ENCODE measurements at regions not wholly inside any gene's neighbourhood (a gene's known extent, or its start where the extent isn't known, plus 50 kb on each side); places are given as distances from the start of the nearest gene placed in this dataset.
"Not testable (repeated sequence)": the region's sequence is repeated elsewhere in the genome, so short reads cannot be mapped to it uniquely, and the experiment has no call there.

DNA sequence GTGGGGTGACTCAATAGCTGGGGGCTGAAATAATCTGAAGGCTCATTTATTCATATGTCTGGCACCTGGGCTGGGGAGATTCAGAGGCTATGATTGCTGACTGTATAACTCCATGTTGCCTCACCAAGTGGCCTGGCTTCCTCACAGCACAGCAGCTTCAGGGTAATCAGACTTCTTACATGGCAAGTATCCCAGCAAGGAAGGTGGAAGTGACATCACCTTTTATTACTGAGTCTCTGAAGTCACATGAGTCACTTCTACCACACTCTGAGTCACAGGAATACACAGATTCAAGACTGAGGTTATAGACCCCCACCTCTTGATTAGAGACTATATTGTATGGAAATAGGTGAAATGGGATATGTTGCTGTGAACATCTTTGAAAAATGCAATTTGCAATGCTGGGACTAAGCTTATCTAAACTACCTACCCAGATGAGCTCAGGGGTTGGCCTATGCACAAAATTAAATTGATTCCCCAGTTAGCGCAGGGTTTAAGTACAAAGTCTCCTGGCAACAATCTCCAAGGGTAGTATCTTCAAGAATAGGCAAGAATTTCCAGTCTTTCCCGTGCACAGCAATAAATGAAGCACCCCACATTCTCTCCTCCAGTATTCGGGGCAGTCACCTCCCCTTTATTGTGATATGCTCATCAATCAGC is 553.1 kb downstream of the LRRC70 start:
- DNase-seq (ENCODE audit: low read depth, low spot score), result peak; percentile 69
- H3K27ac ChIP-seq, result peak overlapping the region; percentile 32

DNA sequence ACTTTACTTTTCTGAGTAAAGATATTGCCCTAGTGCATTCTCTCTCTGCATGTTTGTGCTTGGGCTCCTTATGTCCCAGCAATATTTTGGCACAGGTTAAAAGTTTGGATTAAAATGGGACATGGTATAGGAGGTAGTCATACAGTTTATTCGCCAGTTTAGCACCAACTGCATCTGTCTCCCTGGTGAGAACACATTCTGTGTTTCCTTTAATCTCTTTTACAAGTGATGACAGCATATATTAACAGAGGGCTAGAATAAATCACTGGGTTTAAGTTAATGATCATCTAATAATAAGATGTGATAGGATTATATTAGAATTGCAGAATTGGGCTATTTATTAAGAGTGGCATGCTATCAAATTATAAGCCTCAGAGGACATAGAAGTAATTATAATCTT is 550.1 kb downstream of the LRRC70 start:
- no peak overlapping the region for H3K27ac ChIP-seq
- no peak for DNase-seq (ENCODE audit: low read depth, low spot score)

DNA sequence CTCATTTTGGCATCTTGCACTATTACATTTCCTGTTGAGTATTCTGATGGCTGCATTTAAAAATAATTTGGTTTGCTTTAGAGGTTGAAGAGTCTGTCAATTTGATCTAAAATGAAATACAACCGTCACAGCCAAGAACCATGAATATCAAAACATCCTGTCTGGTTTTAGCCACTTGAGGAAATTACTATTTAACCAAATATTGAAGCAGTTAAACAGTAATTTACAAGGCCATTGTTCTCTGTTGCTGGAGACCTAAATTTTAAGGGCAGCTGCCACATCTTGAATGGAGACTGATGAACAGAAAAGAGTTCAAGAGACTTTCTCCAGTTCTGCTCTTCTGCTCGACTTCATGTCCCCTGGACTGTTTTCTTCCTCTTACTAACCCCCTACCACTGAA is 549.4 kb downstream of the LRRC70 start:
- DNase-seq (ENCODE audit: low read depth, low spot score), result no peak
- H3K27ac ChIP-seq, result no peak overlapping the region

DNA sequence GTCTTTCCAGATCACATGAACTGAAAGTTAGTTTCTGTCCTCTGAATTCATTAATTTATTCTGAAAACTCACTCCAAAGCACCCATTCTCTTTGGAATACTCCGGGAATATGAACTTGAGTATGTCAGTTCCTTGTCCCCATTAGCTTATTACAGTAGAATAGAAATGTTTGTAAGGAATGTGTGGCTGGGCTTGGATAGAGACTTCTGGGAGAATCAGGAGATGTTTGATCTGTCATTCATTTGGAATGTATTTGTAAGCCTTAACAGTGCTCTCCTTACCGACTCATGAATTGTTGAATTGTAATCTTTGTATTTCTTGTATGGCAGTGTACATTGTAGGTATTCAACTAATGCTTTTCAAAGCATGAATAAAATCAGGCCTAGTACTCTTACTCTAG is 548.4 kb downstream of the LRRC70 start:
- H3K27ac ChIP-seq, result peak overlapping the region; percentile 45
- DNase-seq (ENCODE audit: low read depth, low spot score), result peak; percentile 10

DNA sequence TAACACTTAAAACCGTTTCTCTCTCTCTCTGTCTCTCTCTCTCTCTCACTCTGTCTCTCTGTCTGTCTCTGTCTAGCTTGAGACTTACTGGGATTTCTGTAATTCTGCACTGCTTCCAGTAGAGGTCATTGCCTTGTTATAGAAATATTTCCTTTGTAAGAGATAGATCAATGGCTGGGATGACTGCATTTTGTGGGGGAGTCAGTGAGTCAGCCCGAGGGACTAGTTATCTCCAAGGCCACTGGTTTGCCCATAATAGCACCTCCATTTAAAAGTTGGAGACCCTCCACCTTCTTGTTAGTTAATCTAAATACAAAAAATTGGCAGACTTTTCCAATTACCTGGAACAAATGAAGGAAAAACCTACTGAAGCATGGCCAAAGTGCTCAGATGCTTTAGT is 547.2 kb downstream of the LRRC70 start:
- H3K27ac ChIP-seq, result no peak overlapping the region
- DNase-seq (ENCODE audit: low read depth, low spot score), result no peak

DNA sequence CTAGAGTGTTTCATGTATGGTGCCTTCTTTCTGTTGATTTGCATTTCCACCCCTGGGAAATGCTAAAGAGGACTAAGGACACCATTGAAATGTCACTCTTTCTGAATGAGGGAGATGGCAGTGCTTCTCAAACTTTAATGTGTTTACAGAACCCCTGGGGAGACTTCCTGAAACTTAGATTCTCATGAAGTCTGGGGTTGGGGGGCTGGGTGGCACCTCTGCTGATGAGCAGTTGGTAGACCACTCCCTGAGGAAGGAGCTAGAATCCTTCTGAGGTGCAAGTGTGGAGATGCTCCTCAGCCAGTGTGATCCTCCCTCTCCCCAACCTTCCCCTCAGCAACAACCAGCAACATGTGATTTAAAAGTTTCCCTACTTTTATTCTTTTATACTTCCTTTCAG is 546.8 kb downstream of the LRRC70 start:
- no peak overlapping the region for H3K27ac ChIP-seq
- DNase-seq (ENCODE audit: low read depth, low spot score), result no peak

DNA sequence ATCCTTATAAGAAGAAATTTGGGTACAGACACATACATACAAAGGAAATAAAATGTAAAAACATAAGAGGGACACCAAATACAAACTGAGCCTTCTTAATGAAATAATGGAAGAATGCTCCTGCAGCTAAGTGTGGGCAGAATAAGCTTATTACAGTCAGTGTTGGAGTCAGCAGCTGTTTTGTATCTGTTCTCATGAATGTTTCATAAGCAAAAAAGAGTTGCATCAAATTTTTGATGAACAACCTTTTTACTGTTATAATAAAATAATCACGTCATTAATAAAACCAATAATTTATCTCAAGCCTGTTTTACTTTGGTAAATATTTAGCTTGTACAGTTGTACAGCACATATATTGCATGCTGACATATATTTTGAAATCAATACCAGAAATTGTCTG is 545.6 kb downstream of the LRRC70 start:
- no peak overlapping the region for H3K27ac ChIP-seq
- no peak for DNase-seq (ENCODE audit: low read depth, low spot score)

DNA sequence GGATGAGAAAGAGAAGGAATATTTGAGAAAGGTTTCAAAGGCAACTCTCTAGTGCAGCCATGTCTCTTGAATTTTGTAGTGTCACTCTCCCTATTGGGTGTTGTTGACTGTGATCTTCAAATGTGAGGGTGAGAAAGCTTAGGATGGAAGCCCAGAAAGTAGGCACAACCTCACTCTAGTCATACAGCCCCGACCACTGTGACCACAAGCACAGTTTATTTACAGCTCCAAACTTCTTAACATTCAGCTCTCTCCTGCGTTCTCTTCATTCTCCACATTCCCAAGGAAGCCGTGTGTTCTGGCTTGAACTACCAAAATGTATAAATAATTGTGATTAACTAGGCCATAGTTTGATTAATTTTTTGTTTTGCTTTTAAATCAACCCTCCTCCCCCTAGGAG is 542.9 kb downstream of the LRRC70 start:
- no peak for DNase-seq (ENCODE audit: low read depth, low spot score)

DNA sequence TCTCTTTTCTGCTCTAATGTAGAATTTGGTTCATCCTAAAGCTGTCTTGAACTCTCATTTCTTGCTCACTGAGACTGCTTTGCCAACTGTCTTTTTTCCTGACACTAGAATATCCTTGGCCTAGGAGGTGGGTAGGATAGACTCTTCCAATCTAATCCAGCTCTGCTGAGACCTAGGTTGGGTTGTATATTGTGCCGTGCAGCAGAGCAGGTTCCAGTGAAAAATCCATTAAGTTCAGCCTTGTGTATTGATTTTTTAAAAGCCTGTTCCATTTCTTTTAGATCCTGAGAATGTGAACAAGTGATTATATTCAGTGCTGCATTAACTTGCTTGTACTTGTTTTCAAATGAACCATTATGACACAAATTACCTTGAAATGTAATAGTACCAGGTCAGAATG is 539.6 kb downstream of the LRRC70 start:
- no peak for DNase-seq (ENCODE audit: low read depth, low spot score)
- no peak overlapping the region for H3K27ac ChIP-seq

More for the DNA sequence above, 542.9 kb downstream of the LRRC70 start:
- no peak overlapping the region for H3K27ac ChIP-seq

DNA sequence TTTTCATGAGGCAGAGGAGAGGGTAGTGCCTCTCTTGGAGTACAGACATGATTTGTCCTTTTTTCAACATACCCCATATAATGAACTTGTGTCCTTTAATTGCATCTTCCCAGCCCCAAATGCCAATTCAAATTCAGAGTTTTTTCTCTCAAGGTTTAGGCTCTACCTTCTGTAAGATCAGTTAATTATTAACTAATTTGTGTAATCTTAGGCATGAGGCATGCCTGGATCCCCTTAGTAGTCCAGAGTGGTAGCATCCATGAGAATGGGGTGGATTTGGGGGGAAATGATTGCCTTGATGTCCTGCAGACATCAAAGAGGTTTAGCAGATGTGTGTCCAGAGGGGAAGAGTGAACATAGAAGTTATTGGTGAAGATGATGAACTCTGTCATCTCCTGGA is 533.3 kb downstream of the LRRC70 start:
- DNase-seq (ENCODE audit: low read depth, low spot score), result no peak
- H3K27ac ChIP-seq, result no peak overlapping the region

DNA sequence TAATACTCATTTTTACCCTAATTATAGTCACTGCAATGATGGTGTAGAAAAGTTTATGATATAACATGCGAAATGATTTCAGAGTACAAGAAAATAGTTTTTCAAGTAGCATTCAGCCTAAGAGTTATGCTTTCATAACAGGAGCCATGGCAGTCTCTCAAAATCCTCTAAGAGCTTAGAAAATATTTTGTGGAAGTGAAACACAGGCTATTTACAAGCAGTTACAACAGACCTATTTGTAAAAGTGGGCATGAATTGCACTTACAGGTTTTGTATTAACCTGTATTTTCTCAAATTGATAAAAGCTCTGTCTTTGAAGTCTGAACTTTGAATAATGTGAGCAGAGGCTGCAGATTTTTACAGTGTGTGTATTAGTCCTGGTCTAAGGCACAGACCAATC is 523.3 kb downstream of the LRRC70 start:
- no peak for DNase-seq (ENCODE audit: low read depth, low spot score)
- H3K27ac ChIP-seq, result no peak overlapping the region

DNA sequence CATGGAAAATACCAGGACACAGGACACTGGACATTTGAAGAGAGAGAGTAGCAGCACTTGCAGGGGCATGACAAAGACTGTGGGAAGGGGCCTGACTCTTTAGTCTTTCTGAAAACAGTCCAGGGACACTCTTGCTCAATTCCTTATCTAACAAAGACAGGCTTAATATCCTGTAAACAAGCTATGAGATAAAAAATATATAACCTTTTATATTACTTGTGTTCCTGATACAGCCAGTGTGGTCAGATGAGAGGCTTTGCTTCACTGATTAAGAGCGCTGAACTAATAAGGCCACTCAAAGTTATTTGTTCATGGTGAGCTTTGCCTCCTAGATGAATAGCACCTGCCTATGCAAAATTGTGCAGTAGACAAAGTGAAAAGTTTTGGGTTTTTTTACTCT is 518.7 kb downstream of the LRRC70 start:
- no peak for DNase-seq (ENCODE audit: low read depth, low spot score)
- no peak overlapping the region for H3K27ac ChIP-seq

DNA sequence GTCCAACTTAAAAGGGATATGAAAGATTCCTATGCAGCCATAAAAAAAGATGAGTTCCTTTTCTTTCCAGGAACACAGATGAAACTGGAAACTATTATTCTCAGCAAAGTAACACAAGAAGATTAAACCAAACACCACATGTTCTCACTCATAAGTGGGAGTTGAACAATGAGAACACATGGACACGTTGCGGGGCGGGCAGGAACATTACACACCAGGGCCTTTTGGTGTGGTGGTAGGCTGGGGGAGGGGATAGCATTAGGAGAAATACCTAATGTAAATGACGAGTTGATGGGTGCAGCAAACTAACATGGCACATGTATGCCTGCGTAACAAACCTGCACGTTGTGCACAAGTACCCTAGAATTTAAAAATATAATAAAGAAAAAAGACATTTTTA is 516.1 kb downstream of the LRRC70 start:
- no peak overlapping the region for H3K27ac ChIP-seq
- DNase-seq (ENCODE audit: low read depth, low spot score), result no peak

DNA sequence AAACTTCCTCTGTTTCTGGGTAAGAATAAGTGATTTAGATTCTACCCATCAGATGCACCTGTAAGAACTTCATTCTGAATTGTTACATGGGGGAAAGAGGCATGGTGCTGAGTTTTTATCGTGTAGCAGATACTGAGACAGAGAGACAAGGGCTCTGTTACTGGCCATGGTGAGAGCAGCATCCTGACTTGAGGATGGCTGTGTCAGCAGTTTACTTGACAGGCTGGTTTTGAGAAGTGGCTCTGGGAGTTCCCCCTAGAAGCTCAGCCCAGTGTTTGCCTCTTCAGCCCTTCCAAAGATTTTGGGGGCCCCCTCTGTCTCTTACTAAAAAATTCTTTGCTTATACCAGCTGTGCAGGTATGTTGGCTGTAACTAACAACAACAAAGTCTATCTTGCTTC is 510.5 kb downstream of the LRRC70 start:
- H3K27ac ChIP-seq, result no peak overlapping the region
- DNase-seq (ENCODE audit: low read depth, low spot score), result no peak

DNA sequence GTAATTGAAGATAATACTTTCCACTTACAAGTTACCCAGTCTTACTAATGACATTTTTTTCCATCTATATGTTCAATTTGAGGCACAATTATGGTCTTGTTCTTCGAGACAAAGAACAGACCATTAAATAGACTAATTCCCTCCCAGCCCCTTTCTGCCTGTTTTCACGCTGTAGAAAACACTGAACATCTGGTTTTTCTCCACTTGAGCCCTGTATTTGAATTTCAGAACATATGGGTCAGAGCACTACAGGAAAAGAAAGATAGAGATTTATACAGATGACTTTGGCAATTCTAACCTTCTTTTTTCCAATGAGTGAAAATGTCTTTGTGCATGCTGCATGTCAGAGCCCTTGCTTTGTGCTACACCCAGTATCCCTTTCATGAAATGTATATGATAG is 506.9 kb downstream of the LRRC70 start:
- DNase-seq (ENCODE audit: low read depth, low spot score), result no peak
- no peak overlapping the region for H3K27ac ChIP-seq

DNA sequence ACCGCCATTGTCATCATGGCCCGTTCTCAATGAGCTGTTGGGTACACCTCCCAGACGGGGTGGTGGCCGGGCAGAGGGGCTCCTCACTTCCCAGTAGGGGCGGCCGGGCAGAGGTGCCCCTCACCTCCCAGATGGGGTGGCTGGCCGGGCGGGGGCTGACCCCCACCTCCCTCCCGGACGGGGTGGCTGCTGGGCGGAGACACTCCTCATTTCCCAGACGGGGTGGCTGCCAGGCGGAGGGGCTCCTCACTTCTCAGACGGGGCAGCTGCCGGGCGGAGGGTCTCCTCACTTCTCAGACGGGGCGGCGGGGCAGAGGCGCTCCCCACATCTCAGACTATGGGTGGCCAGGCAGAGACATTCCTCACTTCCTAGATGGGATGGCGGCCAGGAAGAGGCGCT is 505.1 kb downstream of the LRRC70 start:
- DNase-seq (ENCODE audit: low read depth, low spot score); H3K27ac ChIP-seq: not testable (repeated sequence)

DNA sequence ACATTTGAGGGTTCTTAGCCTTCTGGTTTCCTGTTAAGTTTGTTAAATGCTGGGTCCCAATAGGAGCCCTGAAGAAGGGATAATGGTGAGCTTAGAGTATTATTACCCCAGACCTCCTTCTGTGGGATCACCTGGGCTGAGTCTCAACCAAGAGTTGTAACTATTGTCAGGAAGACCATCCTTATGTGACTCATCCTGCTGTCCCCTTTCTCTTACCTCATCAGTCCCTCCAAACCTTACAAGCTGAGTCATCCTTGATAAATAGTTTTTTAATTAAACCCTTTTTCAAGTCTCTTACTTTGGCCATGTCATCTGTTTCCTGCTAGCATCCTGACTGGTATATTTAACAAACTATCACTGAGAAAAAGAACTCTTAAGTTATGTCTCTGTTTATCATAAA is 502.8 kb downstream of the LRRC70 start:
- H3K27ac ChIP-seq, result no peak overlapping the region
- DNase-seq (ENCODE audit: low read depth, low spot score), result no peak

DNA sequence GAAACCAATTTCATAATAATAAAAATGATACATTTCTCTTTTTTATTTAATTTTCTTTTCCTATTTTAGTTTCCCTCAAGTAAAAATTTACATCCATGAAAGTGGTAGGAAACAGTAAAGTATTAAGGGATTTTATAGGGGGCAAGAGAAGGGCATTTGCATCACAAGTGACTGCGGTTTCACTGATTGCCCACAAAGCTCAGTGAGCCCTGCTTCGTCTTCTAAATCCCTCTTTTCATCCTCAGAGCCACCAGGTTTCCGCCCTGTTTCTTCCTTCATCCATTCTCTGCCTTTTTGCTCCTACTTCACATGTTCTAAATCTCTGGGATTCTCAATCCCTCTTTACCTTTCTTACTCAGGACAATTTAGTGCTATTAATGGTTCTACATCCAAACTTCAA is 491.4 kb downstream of the LRRC70 start:
- DNase-seq (ENCODE audit: low read depth, low spot score), result no peak
- no peak overlapping the region for H3K27ac ChIP-seq

DNA sequence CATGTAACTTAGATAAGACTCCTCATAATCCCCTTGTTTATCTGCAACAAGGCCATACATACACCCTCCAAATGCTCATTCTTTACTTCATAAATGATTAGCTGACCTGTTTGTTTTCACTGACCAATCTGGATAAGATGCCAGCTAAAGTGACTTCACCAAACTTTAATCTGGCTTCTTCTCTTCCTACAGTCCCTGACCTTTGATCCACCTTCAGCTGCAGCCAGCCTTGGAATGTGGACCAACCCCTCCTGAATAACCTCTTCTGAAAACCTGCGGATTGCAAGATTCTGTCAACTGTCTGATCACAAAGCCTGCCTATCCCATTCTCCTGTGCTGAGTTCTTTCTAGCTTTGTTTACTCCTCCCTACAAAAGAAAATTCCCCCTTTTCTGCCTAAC is 476.8 kb downstream of the LRRC70 start:
- no peak overlapping the region for H3K27ac ChIP-seq
- DNase-seq (ENCODE audit: low read depth, low spot score), result no peak

DNA sequence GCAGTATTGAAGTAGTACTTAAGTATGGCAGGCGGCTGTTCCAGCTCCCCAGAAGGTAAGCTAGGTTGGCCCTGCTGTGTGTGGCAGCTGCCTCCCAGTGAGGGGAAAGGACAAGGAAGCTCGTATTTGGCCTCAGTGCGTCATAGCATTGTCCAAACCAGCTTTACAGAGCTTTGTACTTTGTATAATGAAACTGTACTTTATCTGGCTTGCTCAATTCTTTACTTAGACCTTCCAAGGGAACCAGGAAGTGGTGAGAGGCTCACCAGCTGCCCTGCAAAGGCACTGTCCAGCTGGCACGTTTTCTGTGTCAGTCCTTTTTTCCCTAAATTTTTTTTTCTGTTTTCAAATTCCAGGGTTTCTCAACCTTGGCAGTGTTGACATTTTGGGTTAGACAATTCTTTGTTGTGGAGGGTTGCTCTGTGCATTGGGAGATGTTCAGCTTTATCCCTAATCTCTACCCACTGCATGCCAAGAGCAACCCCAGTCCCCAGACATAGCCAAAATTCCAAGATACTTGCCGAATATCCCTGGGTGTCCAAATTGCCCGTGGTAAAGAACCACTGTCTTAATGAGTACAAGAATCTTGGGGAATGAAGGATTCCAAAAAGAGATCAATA is 474.5 kb downstream of the LRRC70 start:
- no peak overlapping the region for H3K27ac ChIP-seq
- DNase-seq (ENCODE audit: low read depth, low spot score), result peak; percentile 1

DNA sequence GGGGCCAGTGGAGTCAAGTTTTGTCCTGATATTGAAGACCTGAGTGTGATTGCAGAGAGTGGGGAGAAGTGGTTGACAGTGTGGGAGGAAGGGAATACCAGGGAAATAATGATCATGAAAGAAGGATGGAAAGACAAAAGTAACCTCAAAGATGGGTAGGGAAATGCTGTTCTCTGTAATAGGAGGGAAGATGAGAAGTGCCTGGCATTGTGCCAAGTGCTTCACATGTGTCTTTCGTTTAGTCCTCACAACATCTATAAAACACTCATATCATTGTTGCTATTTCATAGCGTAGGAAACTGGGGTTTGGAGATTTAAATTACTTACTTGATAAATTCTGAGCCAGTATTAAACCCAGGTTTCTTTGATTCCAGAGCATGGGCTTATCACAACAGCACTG is 472.3 kb downstream of the LRRC70 start:
- no peak for DNase-seq (ENCODE audit: low read depth, low spot score)
- no peak overlapping the region for H3K27ac ChIP-seq

DNA sequence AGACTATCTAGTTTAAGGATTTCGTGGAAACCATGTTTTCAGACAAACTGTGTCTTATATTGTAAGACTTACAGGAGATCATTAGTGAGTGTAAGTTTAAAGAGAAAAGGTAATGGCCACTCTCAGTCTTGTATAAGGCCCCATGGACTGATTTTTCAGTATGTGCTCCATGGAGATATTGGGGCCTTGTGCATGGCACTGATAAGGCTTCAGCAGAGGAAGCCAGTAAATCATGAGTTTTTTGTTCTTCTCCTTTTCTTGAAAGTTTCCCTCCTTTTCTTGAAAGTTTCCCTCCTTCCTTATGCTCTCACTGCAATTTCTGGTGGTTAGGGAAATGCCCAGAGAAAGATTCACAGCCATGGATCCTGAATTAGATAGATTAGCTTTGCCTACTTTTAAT is 471.3 kb downstream of the LRRC70 start:
- DNase-seq (ENCODE audit: low read depth, low spot score), result no peak
- no peak overlapping the region for H3K27ac ChIP-seq

Data from epithelial cell of prostate (primary cell).